Ishikawa (cell line): ENCODE measurements at regions not wholly inside any gene's neighbourhood (a gene's known extent, or its start where the extent isn't known, plus 50 kb on each side); places are given as distances from the start of the nearest gene placed in this dataset.

Source experiments
- CEBPB ChIP-seq: IDR thresholded peaks from 2 replicates; pipeline ENCODE4 v1.6.1; 2012
- CREB1 ChIP-seq: IDR thresholded peaks from 2 replicates; pipeline ENCODE4 v1.6.1; 2012; ENCODE audit warnings: low read depth
- EGR1 ChIP-seq: IDR thresholded peaks from 2 replicates; pipeline ENCODE4 v1.6.1; 2012
- EP300 ChIP-seq: IDR thresholded peaks from 2 replicates; pipeline ENCODE4 v1.6.1; 2012; ENCODE audit warnings: borderline replicate concordance
- FOXM1 ChIP-seq: IDR thresholded peaks from 2 replicates; pipeline ENCODE4 v1.6.1; 2012; ENCODE audit warnings: low read depth, borderline replicate concordance
- NFIC ChIP-seq: IDR thresholded peaks from 2 replicates; pipeline ENCODE4 v1.6.1; 2012
- RAD21 ChIP-seq: IDR thresholded peaks from 2 replicates; pipeline ENCODE4 v1.6.1; 2012; ENCODE audit warnings: low read depth
- TAF1 ChIP-seq: IDR thresholded peaks from 2 replicates; pipeline ENCODE4 v1.6.1; 2012; ENCODE audit warnings: low read depth, mild to moderate bottlenecking
- TCF12 ChIP-seq: IDR thresholded peaks from 2 replicates; pipeline ENCODE4 v1.6.1; 2012; ENCODE audit warnings: low read depth
- TEAD4 ChIP-seq: IDR thresholded peaks from 2 replicates; pipeline ENCODE4 v1.6.1; 2012
- YY1 ChIP-seq: IDR thresholded peaks from 2 replicates; pipeline ENCODE4 v1.6.1; 2012; ENCODE audit warnings: low read depth
- ZBTB7A ChIP-seq: IDR thresholded peaks from 2 replicates; pipeline ENCODE4 v1.6.1; 2012; ENCODE audit warnings: low read depth
- TF ChIP-seq, protein P1 (sequence below): IDR thresholded peaks from 2 replicates; pipeline ENCODE4 v1.6.1; 2012
- TF ChIP-seq, protein P2 (sequence below): IDR thresholded peaks from 2 replicates; pipeline ENCODE4 v1.6.1; 2012; ENCODE audit warnings: low read depth, mild to moderate bottlenecking
- TF ChIP-seq, protein P3 (sequence below): IDR thresholded peaks from 2 replicates; pipeline ENCODE4 v1.6.1; 2012

DNA sequence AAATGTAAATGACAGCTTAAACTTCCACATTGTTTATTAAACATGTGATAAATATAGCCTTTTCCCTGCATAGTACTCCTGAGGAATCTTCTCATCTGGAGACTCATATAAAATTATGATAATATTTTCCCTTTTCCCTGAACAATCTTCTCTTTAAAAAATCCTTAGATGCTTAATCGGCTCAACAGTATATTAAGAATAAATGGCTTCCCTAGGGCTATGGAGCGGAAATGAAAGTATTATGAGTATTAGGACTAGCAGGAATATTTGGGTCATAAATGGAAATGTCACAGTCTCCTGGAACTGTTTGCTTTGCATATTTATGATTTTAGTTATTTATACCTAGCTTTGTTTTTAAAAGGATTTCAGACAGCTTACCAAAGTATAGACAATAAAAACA is 200.7 kb upstream of the PDE5A start:
- TF ChIP-seq TAF1: no peak
- TF ChIP-seq EGR1: no peak
- TF ChIP-seq CREB1: no peak
- no peak for TF ChIP-seq TEAD4

DNA sequence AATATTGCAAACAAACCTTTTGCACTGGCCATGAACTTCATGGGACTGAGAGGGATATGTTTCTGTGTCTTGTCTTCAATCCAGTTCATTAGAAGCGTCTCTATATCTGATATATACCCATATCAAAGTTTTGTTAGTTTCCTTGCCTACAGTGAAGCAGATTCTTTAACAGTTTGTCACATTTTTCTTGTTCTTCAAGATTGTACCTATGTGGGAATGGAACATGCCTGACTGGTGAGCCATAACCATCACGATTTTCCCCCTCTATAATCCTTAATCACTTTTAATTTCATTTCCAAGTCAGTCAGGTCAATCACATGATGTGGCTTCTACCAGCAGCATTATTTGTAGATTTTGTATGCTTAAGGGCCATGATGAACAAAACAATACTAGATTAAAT is 197.1 kb upstream of the PDE5A start:
- TF ChIP-seq, protein P1, sequence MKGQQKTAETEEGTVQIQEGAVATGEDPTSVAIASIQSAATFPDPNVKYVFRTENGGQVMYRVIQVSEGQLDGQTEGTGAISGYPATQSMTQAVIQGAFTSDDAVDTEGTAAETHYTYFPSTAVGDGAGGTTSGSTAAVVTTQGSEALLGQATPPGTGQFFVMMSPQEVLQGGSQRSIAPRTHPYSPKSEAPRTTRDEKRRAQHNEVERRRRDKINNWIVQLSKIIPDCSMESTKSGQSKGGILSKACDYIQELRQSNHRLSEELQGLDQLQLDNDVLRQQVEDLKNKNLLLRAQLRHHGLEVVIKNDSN: no peak
- TF ChIP-seq TCF12 (no peak), EGR1 (no peak), TEAD4 (no peak), ZBTB7A (no peak), CEBPB (no peak), YY1 (no peak), FOXM1 (no peak), RAD21 (no peak), CREB1 (no peak), TAF1 (no peak)
- TF ChIP-seq, protein P2, sequence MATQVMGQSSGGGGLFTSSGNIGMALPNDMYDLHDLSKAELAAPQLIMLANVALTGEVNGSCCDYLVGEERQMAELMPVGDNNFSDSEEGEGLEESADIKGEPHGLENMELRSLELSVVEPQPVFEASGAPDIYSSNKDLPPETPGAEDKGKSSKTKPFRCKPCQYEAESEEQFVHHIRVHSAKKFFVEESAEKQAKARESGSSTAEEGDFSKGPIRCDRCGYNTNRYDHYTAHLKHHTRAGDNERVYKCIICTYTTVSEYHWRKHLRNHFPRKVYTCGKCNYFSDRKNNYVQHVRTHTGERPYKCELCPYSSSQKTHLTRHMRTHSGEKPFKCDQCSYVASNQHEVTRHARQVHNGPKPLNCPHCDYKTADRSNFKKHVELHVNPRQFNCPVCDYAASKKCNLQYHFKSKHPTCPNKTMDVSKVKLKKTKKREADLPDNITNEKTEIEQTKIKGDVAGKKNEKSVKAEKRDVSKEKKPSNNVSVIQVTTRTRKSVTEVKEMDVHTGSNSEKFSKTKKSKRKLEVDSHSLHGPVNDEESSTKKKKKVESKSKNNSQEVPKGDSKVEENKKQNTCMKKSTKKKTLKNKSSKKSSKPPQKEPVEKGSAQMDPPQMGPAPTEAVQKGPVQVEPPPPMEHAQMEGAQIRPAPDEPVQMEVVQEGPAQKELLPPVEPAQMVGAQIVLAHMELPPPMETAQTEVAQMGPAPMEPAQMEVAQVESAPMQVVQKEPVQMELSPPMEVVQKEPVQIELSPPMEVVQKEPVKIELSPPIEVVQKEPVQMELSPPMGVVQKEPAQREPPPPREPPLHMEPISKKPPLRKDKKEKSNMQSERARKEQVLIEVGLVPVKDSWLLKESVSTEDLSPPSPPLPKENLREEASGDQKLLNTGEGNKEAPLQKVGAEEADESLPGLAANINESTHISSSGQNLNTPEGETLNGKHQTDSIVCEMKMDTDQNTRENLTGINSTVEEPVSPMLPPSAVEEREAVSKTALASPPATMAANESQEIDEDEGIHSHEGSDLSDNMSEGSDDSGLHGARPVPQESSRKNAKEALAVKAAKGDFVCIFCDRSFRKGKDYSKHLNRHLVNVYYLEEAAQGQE: no peak
- TF ChIP-seq, protein P3, sequence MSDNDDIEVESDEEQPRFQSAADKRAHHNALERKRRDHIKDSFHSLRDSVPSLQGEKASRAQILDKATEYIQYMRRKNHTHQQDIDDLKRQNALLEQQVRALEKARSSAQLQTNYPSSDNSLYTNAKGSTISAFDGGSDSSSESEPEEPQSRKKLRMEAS: no peak

DNA sequence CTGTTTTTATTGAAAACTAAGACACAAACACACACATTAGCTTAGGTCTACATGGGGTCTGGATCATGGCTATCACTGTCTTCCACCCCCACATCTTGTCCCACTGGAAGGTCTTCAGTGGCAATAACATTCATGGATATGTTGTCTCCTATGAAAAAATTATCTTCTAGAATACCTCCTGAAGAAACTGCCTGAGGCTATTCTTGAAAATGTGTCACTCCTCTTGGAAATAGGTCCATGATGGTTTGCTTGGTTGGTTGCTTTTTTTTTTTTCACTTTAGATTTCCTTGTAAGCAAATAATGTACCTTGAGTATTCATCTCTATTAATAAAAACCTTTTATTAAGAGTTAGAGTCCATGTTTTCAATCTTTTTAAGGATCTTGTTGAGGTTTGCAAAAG is 195.3 kb upstream of the PDE5A start:
- TF ChIP-seq ZBTB7A (no peak), TEAD4 (no peak), FOXM1 (no peak), TAF1 (no peak), CREB1 (no peak), CEBPB (no peak), YY1 (no peak), EP300 (no peak), EGR1 (no peak)
- TF ChIP-seq, protein P3: no peak
- TF ChIP-seq, protein P2: no peak

DNA sequence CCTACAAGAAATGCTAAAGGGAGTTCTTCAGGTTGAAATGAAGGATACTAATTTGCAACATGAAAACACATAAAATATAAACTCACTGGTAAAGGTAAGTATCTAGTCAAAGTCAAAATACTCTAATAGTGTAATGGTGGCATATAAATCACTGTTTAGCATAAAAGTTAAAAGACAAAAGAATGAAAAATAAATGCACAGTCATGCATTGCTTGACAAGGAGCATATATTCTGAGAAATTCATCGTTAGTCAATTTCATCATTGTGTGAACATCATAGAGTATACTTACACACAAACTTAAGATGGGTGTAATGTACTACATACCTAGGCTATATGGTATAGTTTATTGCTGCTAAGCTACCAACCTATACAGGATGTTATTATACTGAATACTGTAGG is 194.4 kb upstream of the PDE5A start:
- TF ChIP-seq, protein P3: no peak
- TF ChIP-seq NFIC (no peak), ZBTB7A (no peak), TAF1 (no peak), RAD21 (no peak), CREB1 (no peak), FOXM1 (no peak), EP300 (no peak)
- TF ChIP-seq, protein P2: no peak

DNA sequence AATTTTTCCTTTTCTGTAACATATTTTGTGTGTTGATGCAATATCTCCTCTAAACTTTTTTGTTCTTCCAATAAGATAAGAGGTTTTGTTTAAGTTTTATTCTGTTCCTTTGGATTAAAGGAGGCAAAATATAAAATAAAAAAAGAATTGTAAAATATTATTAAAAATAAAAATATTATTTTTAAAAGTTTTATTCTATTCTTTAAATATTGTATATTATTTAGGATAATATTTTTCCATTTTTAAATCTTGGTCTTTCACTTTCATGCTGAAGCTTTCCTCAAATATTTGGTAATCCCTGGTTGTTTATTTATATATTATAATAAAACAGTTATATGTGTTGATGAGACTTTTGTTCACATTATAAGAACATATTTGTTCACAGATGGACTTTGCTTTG is 187.9 kb upstream of the PDE5A start:
- no peak for TF ChIP-seq FOXM1

DNA sequence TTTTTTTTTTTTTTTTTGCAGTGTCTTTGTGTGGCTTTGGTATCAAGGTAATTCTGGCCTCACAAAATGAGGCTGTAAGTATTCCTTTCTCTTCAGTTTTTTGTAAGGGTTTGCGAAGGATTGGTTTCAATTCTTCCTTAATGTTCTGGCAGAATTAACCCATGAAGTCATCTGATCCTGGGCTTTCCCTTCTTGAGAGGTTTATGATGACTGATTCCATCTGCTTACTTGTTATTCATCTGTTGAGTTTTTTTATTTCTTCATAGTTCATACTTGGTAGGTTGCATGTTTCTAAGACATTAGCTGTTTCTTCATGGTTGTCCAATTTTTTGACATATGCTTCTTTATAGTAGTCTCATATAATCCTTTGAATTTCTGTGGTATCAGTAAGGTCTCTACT is 181.4 kb upstream of the PDE5A start:
- TF ChIP-seq EP300: no peak
- no peak for TF ChIP-seq EGR1
- TF ChIP-seq TAF1: no peak
- no peak for TF ChIP-seq TCF12
- TF ChIP-seq CREB1: no peak
- TF ChIP-seq ZBTB7A: no peak
- TF ChIP-seq, protein P3: no peak
- no peak for TF ChIP-seq CEBPB
- TF ChIP-seq FOXM1: no peak
- TF ChIP-seq, protein P1: no peak
- TF ChIP-seq TEAD4: no peak
- no peak for TF ChIP-seq YY1
